ENCODE measurements at regions not wholly inside any gene's neighbourhood (a gene's known extent, or its start where the extent isn't known, plus 50 kb on each side); places are given as distances from the start of the nearest gene placed in this dataset.

DNA sequence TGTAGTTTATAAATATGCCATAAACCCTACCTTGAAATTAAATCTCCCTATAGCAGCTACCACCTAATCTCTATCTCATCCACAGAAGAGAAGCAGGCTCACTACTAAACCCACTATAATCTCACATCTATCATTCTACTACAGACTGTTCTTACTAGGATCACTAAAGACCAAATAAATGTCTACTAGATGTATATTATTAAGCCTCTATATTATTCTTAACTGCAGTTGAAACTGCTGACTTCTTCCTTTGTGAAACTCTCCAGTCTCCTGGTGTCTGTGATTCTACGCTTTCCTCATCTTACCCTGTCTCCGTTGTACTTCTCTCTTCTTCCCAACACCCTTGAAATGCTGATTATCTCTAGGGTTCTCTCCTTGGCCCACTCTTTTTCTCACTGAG lies 1154.0 kb downstream of the IGSF11 start:
- TF ChIP-seq POLR2A (IDR thresholded peaks at IDR 0.05) = no peak
- TF ChIP-seq, protein P1, sequence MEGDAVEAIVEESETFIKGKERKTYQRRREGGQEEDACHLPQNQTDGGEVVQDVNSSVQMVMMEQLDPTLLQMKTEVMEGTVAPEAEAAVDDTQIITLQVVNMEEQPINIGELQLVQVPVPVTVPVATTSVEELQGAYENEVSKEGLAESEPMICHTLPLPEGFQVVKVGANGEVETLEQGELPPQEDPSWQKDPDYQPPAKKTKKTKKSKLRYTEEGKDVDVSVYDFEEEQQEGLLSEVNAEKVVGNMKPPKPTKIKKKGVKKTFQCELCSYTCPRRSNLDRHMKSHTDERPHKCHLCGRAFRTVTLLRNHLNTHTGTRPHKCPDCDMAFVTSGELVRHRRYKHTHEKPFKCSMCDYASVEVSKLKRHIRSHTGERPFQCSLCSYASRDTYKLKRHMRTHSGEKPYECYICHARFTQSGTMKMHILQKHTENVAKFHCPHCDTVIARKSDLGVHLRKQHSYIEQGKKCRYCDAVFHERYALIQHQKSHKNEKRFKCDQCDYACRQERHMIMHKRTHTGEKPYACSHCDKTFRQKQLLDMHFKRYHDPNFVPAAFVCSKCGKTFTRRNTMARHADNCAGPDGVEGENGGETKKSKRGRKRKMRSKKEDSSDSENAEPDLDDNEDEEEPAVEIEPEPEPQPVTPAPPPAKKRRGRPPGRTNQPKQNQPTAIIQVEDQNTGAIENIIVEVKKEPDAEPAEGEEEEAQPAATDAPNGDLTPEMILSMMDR (IDR thresholded peaks at IDR 0.05) = no peak

Measured in thyroid gland (tissue), 4 donors.